Mucosa of rectum (tissue), 2 donors: ENCODE measurements at regions not wholly inside any gene's neighbourhood (a gene's known extent, or its start where the extent isn't known, plus 50 kb on each side); places are given as distances from the start of the nearest gene placed in this dataset.

Experiments
- H3K27ac ChIP-seq, 2 donors: one replicate each; pipeline ENCODE4 v1.7.0; 2013; ENCODE audit warnings: inconsistent platforms in 2 of 2, low read depth in 2 of 2, low read length in 2 of 2
- H3K27me3 ChIP-seq, 2 donors: one replicate each; pipeline ENCODE4 v1.7.0; 2013; ENCODE audit warnings: low read length in 2 of 2; ENCODE audit not compliant: control insufficient read depth in 2 of 2, insufficient read depth in 2 of 2
- H3K36me3 ChIP-seq, 2 donors: one replicate each; pipeline ENCODE4 v1.7.0; 2013; ENCODE audit warnings: low read length in 2 of 2; ENCODE audit not compliant: control insufficient read depth in 2 of 2, insufficient read depth in 2 of 2
- H3K4me1 ChIP-seq, 2 donors: one replicate each; pipeline ENCODE4 v1.7.0; 2013; ENCODE audit warnings: low read length in 2 of 2, mild to moderate bottlenecking in 1 of 2; ENCODE audit not compliant: control insufficient read depth in 2 of 2, insufficient read depth in 2 of 2
- H3K4me3 ChIP-seq, 2 donors: one replicate each; pipeline ENCODE4 v1.7.0; 2013; ENCODE audit warnings: low read length in 2 of 2
- H3K9ac ChIP-seq, 2 donors: one replicate each; pipeline ENCODE4 v1.7.0; 2013; ENCODE audit warnings: low read length in 2 of 2, low read depth in 1 of 2, mild to moderate bottlenecking in 1 of 2
- H3K9me3 ChIP-seq, 2 donors: one replicate each; pipeline ENCODE4 v1.7.0; 2013; ENCODE audit warnings: low read length in 2 of 2; ENCODE audit not compliant: control insufficient read depth in 2 of 2
- donor health status: healthy.
- donor health status: Normal muscosa, but diverticular disease.

- Histone ChIP-seq H3K4me3 (no peak overlapping the region), H3K27ac (no peak overlapping the region), H3K27me3 (no peaks in the 10 kb centered on the region), H3K36me3 (no peaks in the 10 kb centered on the region), H3K4me1 (no peaks in the 10 kb centered on the region), H3K9ac (no peak overlapping the region), H3K9me3 (no peaks in the 10 kb centered on the region)
Observed at GRCh38 chr13:79830945-79831344, 350.0 kb downstream of the NDFIP2 start.

DNA sequence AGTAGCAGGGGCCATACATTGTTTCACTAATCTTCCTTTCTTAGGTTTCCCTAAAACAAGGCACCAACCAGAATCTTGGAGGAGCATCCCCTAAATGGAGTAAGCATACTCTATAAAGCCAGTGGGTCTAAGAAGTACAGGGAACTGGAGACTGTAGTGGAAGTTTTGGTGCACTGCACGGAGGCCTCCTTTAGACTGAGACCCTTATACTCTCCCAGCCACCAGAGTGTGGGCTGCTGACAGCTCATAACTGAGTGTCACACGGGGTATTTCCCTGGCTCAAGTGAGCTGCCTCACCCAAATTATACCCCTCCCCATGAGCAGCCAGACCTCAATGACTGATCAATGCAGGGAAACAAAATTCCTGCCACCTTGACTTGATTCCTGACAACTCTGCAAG, 349.5 kb downstream of the NDFIP2 start:
- Histone ChIP-seq H3K4me1 (no peaks in the 10 kb centered on the region), H3K4me3 (no peak overlapping the region), H3K27me3 (no peaks in the 10 kb centered on the region), H3K9ac (no peak overlapping the region), H3K27ac (no peak overlapping the region), H3K9me3 (no peaks in the 10 kb centered on the region), H3K36me3 (no peaks in the 10 kb centered on the region)

DNA sequence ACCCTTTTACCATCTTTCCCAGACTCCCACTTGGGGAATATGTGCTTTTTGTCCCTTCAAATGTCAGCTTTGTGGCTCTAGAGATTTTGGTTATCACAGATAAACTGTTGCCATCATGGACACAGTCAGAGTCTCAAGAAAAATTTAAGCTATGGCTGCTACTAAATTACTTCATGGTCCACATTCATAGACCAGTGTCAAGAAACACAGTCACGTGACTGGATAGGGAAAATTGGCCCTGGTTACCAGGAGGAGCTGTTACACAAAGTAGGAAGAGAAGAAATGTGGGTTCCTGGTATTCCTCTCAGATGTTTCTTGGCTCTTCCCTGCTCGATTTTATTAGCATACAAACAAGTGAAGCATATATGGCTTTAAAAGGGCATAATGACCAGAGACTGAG, 348.9 kb downstream of the NDFIP2 start:
- Histone ChIP-seq H3K36me3 (no peaks in the 10 kb centered on the region), H3K9me3 (no peaks in the 10 kb centered on the region), H3K9ac (no peak overlapping the region), H3K4me3 (no peak overlapping the region), H3K27ac (no peak overlapping the region), H3K27me3 (no peaks in the 10 kb centered on the region), H3K4me1 (no peaks in the 10 kb centered on the region)

DNA sequence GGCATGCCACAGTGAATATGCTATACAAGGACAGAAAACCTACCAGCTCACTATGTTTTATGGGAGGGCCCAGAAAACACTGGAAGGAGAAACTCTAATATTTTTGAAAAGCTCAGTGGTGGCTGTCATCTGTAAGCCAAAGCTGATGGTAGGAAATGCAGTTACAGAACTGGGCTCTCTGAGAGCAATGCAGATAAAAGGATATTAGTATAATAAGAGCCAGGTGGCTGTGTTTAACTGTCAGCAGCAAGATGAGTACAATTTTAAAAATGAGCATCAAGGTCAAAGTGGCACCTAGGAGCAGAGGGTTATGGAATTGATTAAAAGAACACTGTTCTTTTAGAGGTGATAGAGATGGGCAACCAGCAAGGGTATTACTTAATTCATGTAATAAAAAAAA, 345.0 kb downstream of the NDFIP2 start:
- Histone ChIP-seq H3K27ac (no peak overlapping the region), H3K27me3 (no peaks in the 10 kb centered on the region), H3K9ac (no peak overlapping the region), H3K4me1 (no peaks in the 10 kb centered on the region), H3K9me3 (no peaks in the 10 kb centered on the region), H3K36me3 (no peaks in the 10 kb centered on the region), H3K4me3 (no peak overlapping the region)

- H3K27ac ChIP-seq: no peak overlapping the region
- no peaks in the 10 kb centered on the region for H3K9me3 ChIP-seq
- no peak overlapping the region for H3K4me3 ChIP-seq
- no peaks in the 10 kb centered on the region for H3K27me3 ChIP-seq
- no peaks in the 10 kb centered on the region for H3K36me3 ChIP-seq
- no peaks in the 10 kb centered on the region for H3K4me1 ChIP-seq
- no peak overlapping the region for H3K9ac ChIP-seq
Observed at GRCh38 chr13:79815041-79815440, 334.1 kb downstream of the NDFIP2 start.

- no peaks in the 10 kb centered on the region for H3K36me3 ChIP-seq
- H3K9ac ChIP-seq: no peak overlapping the region
- peak overlapping the region in 1 of 2 donors; percentile 7 for H3K27ac ChIP-seq
- H3K27me3 ChIP-seq: no peaks in the 10 kb centered on the region
- no peaks in the 10 kb centered on the region for H3K4me1 ChIP-seq
- H3K9me3 ChIP-seq: no peaks in the 10 kb centered on the region
- no peak overlapping the region for H3K4me3 ChIP-seq
Observed at GRCh38 chr13:79812070-79812850, 331.3 kb downstream of the NDFIP2 start.

- no peak overlapping the region for H3K27ac ChIP-seq
- no peak overlapping the region for H3K9ac ChIP-seq
- no peaks in the 10 kb centered on the region for H3K27me3 ChIP-seq
- H3K4me3 ChIP-seq: no peak overlapping the region
- H3K9me3 ChIP-seq: no peaks in the 10 kb centered on the region
- H3K36me3 ChIP-seq: no peaks in the 10 kb centered on the region
- no peaks in the 10 kb centered on the region for H3K4me1 ChIP-seq
Observed at GRCh38 chr13:79811170-79811569, 330.2 kb downstream of the NDFIP2 start.

DNA sequence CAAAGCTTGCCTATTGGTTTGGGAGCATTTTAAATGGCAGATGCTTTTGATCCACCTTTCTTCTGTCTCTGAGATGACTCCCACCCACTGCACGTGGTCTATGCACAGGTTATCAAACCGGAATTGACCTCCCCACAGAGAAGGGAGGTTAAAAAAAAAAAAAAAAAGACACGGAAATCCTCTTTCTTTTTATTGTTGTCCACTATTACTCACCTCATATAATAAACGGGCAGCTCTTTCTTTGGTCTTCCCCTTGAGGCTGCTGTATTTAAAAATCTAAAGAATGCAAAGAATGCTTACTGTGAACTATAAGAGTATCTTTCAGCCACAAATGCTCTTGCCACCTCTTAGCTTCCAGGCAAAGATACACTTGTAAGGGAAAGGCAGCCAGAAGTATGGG, 329.7 kb downstream of the NDFIP2 start:
- Histone ChIP-seq H3K36me3 (no peaks in the 10 kb centered on the region), H3K27ac (no peak overlapping the region), H3K9ac (no peak overlapping the region), H3K27me3 (no peaks in the 10 kb centered on the region), H3K4me1 (no peaks in the 10 kb centered on the region), H3K4me3 (no peak overlapping the region), H3K9me3 (no peaks in the 10 kb centered on the region)

- no peaks in the 10 kb centered on the region for H3K27me3 ChIP-seq
- H3K9ac ChIP-seq: no peak overlapping the region
- H3K36me3 ChIP-seq: no peaks in the 10 kb centered on the region
- H3K27ac ChIP-seq: no peak overlapping the region
- H3K4me1 ChIP-seq: no peaks in the 10 kb centered on the region
- no peak overlapping the region for H3K4me3 ChIP-seq
- no peaks in the 10 kb centered on the region for H3K9me3 ChIP-seq
Observed at GRCh38 chr13:79810018-79810417, 329.1 kb downstream of the NDFIP2 start.

DNA sequence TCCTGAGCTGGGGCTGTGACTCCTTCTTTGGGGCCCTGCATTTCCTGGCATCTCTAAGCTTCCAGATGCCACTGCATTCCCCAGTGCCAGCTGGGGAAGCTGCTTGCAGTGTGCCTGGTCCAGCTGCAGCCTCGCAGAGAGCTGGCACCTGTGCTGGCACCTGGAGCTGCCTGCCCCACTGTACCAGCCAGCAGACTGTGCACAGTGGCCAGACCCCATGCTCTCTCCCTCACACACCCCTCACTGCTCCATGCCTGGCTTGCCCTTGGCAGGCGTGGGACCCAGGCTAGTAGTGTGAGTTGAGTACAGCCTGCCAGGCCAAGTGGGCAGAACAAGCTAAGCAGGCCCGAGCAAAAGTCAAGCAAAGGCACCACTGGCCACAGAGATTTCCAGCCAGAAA, 327.5 kb downstream of the NDFIP2 start:
- Histone ChIP-seq H3K4me3 (no peak overlapping the region), H3K36me3 (no peaks in the 10 kb centered on the region)

More for the DNA sequence above, 327.5 kb downstream of the NDFIP2 start:
- no peaks in the 10 kb centered on the region for H3K9me3 ChIP-seq
- H3K4me1 ChIP-seq: no peaks in the 10 kb centered on the region
- no peak overlapping the region for H3K27ac ChIP-seq
- no peak overlapping the region for H3K9ac ChIP-seq
- H3K27me3 ChIP-seq: no peaks in the 10 kb centered on the region
